ENCODE measurements at regions not wholly inside any gene's neighbourhood (a gene's known extent, or its start where the extent isn't known, plus 50 kb on each side); places are given as distances from the start of the nearest gene placed in this dataset.

GRCh38 chr13:69580255-69580654, 527.4 kb upstream of the ATXN8OS start:
- ATAC-seq (no peak), DNase-seq (no peak)
- Histone ChIP-seq H3K27ac (no peak overlapping the region), H3K36me3 (no peaks in the 10 kb centered on the region), H3K4me3 (no peak overlapping the region), H3K4me1 (no peaks in the 10 kb centered on the region), H3K27me3 (no peaks in the 10 kb centered on the region), H3K9me3 (peaks cover 0 to 10% (median 0%) of the 10 kb centered on the region in 12 donors)
- intact Hi-C loops (cut with DNase I): no loop called here
- TF ChIP-seq CTCF (IDR thresholded peaks at IDR 0.05) (no peak), POLR2A (IDR thresholded peaks at IDR 0.05) (no peak)
- 68 to 77% (median 71%) methylated on average over 3 of the region's 3 CpGs for WGBS, 4 donors

GRCh38 chr13:69579351-69579750, 528.3 kb upstream of the ATXN8OS start:
- H3K27ac ChIP-seq: no peak overlapping the region
- peaks cover 0 to 10% (median 0%) of the 10 kb centered on the region in 12 donors for H3K9me3 ChIP-seq
- H3K27me3 ChIP-seq: no peaks in the 10 kb centered on the region
- TF ChIP-seq CTCF (IDR thresholded peaks at IDR 0.05): no peak
- no peak for TF ChIP-seq POLR2A (IDR thresholded peaks at IDR 0.05)
- intact Hi-C loops (cut with DNase I): no loop called here
- no peaks in the 10 kb centered on the region for H3K4me1 ChIP-seq
- H3K4me3 ChIP-seq: no peak overlapping the region
- H3K36me3 ChIP-seq: no peaks in the 10 kb centered on the region
- ATAC-seq (no peak), DNase-seq (no peak)

GRCh38 chr13:69571606-69572323, 535.9 kb upstream of the ATXN8OS start:
- ATAC-seq (no peak), DNase-seq (no peak)
- intact Hi-C loops (cut with DNase I): no loop called here
- 71 to 93% (median 78%) methylated on average over 1 of the region's 1 CpG for WGBS, 4 donors
- peaks cover 0 to 10% (median 0%) of the 10 kb centered on the region in 12 donors for H3K9me3 ChIP-seq
- no peak overlapping the region for H3K27ac ChIP-seq
- H3K4me3 ChIP-seq: no peak overlapping the region
- no peaks in the 10 kb centered on the region for H3K27me3 ChIP-seq
- TF ChIP-seq CTCF (IDR thresholded peaks at IDR 0.05) (no peak), POLR2A (IDR thresholded peaks at IDR 0.05) (no peak)
- no peaks in the 10 kb centered on the region for H3K4me1 ChIP-seq
- H3K36me3 ChIP-seq: no peaks in the 10 kb centered on the region

GRCh38 chr13:69567514-69567913, 540.1 kb upstream of the ATXN8OS start:
- DNase-seq (no peak), ATAC-seq (no peak)
- no peak for TF ChIP-seq CTCF (IDR thresholded peaks at IDR 0.05)
- no peak for TF ChIP-seq POLR2A (IDR thresholded peaks at IDR 0.05)
- Histone ChIP-seq H3K27ac (no peak overlapping the region), H3K4me1 (no peaks in the 10 kb centered on the region), H3K27me3 (no peaks in the 10 kb centered on the region), H3K36me3 (no peaks in the 10 kb centered on the region), H3K9me3 (peaks cover 0 to 9% (median 0%) of the 10 kb centered on the region in 12 donors), H3K4me3 (no peak overlapping the region)
- 78 to 88% (median 84%) methylated on average over 2 of the region's 2 CpGs for WGBS, 4 donors
- intact Hi-C loops (cut with DNase I): no loop called here

All from heart left ventricle (tissue), 16 donors.